ENCODE measurements at regions not wholly inside any gene's neighbourhood (a gene's known extent, or its start where the extent isn't known, plus 50 kb on each side); places are given as distances from the start of the nearest gene placed in this dataset.

- no peak overlapping the region for H3K27ac ChIP-seq (ENCODE audit: low read depth in 1 of 2, low read length in 2 of 2)
- no peaks in the 10 kb centered on the region for H3K4me1 ChIP-seq (ENCODE audit: control insufficient read depth in 4 of 4, insufficient read depth in 4 of 4, low read length in 3 of 4)
- peaks cover 0 to 6% (median 0%) of the 10 kb centered on the region in 4 donors for H3K27me3 ChIP-seq (ENCODE audit: control insufficient read depth in 4 of 4, insufficient read depth in 4 of 4, low read length in 3 of 4)
- no peak overlapping the region for H3K9ac ChIP-seq (ENCODE audit: low read depth in 1 of 2, low read length in 2 of 2)
- H3K36me3 ChIP-seq (ENCODE audit: control insufficient read depth in 4 of 4, insufficient read depth in 3 of 4, low read depth in 1 of 4, low read length in 3 of 4): no peaks in the 10 kb centered on the region
- H3K9me3 ChIP-seq (ENCODE audit: control insufficient read depth in 4 of 4, low read length in 3 of 4): no peaks in the 10 kb centered on the region
- 67% methylated on average over 1 of the region's 1 CpG for WGBS
- no peak overlapping the region for H3K4me3 ChIP-seq (ENCODE audit: low read depth in 1 of 3, low read length in 3 of 3)
- DNase-seq (ENCODE audit: low spot score): no peak
- TF ChIP-seq FOXA2 (IDR thresholded peaks at IDR 0.05) (no peak), FOXA1 (IDR thresholded peaks at IDR 0.05) (no peak), NR2F2 (IDR thresholded peaks at IDR 0.05) (no peak), ZBTB33 (IDR thresholded peaks at IDR 0.05) (no peak), REST (IDR thresholded peaks at IDR 0.05) (no peak), EGR1 (IDR thresholded peaks at IDR 0.05; ENCODE audit: low read depth in 2 of 2) (no peak), TAF1 (conservative IDR thresholded peaks at IDR 0.05) (no peak), HNF4A (conservative IDR thresholded peaks at IDR 0.05) (no peak), SP1 (IDR thresholded peaks at IDR 0.05) (no peak), RXRA (IDR thresholded peaks at IDR 0.05) (no peak), RAD21 (IDR thresholded peaks at IDR 0.05) (no peak), YY1 (IDR thresholded peaks at IDR 0.05) (no peak), HNF4G (IDR thresholded peaks at IDR 0.05) (no peak), JUND (IDR thresholded peaks at IDR 0.05) (no peak), GABPA (IDR thresholded peaks at IDR 0.05 in 1 of 2, conservative IDR thresholded peaks at IDR 0.05 in 1 of 2) (no peak)
- TF ChIP-seq, protein P1, sequence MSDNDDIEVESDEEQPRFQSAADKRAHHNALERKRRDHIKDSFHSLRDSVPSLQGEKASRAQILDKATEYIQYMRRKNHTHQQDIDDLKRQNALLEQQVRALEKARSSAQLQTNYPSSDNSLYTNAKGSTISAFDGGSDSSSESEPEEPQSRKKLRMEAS (IDR thresholded peaks at IDR 0.05): no peak
- TF ChIP-seq, protein P2, sequence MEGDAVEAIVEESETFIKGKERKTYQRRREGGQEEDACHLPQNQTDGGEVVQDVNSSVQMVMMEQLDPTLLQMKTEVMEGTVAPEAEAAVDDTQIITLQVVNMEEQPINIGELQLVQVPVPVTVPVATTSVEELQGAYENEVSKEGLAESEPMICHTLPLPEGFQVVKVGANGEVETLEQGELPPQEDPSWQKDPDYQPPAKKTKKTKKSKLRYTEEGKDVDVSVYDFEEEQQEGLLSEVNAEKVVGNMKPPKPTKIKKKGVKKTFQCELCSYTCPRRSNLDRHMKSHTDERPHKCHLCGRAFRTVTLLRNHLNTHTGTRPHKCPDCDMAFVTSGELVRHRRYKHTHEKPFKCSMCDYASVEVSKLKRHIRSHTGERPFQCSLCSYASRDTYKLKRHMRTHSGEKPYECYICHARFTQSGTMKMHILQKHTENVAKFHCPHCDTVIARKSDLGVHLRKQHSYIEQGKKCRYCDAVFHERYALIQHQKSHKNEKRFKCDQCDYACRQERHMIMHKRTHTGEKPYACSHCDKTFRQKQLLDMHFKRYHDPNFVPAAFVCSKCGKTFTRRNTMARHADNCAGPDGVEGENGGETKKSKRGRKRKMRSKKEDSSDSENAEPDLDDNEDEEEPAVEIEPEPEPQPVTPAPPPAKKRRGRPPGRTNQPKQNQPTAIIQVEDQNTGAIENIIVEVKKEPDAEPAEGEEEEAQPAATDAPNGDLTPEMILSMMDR (IDR thresholded peaks at IDR 0.05; ENCODE audit: low read depth, low read length, missing input control): no peak
- TF ChIP-seq, protein P3, sequence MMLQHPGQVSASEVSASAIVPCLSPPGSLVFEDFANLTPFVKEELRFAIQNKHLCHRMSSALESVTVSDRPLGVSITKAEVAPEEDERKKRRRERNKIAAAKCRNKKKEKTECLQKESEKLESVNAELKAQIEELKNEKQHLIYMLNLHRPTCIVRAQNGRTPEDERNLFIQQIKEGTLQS (IDR thresholded peaks at IDR 0.05): no peak
Measured at GRCh38 chr17:71482625-71483024, 638.2 kb upstream of the SOX9 start.

Data from liver (tissue), 8 donors.